Endothelial cell of umbilical vein (primary cell): ENCODE measurements at regions not wholly inside any gene's neighbourhood (a gene's known extent, or its start where the extent isn't known, plus 50 kb on each side); places are given as distances from the start of the nearest gene placed in this dataset.

Source experiments
- BruUV-seq: library from RNA; stranded (reverse); fragments of 400-500 nt; replicated peaks from 2 replicates; lab custom pipeline; 2021; lab: Mats Ljungman, UMichigan
- CTCF ChIA-PET: fragments of 300-600, 350-600 bp; sonication (Branson Sonifier 250); formaldehyde crosslinking; loops from one replicate; lab custom pipeline; 2021; ENCODE audit warnings: antibody characterized with exemption, inconsistent platforms; lab: Charles Lee
- POLR2A ChIA-PET: fragments of 300-600, 350-600 bp; sonication (Branson Sonifier 250); formaldehyde crosslinking; loops from one replicate; lab custom pipeline; 2021; ENCODE audit warnings: antibody characterized with exemption, inconsistent platforms; lab: Charles Lee
- DNase-seq: peaks from one replicate; pipeline ENCODE4 v3.0.0-alpha.2; 2011; ENCODE audit warnings: low read depth, low spot score
- FAIRE-seq: peaks from 2 replicates; lab custom pipeline; 2011; peaks lifted over from hg19 to GRCh38; lab: Jason Lieb, UNC
- H2AFZ ChIP-seq: 2 replicates; pipeline ENCODE4 v1.6.0; 2012; ENCODE audit warnings: low read depth, low read length, control low read depth, inconsistent platforms
- H3K27ac ChIP-seq: 2 replicates; pipeline ENCODE4 v1.5.1; 2011; ENCODE audit warnings: low read depth, mild to moderate bottlenecking, control low read depth, low read length, moderate library complexity; ENCODE audit not compliant: insufficient read depth
- H3K27me3 ChIP-seq, 2 experiments: 2 replicates each; pipeline versions ENCODE4 v1.6.0 to v1.6.1; 2011; ENCODE audit warnings: low read length in 2 of 2, mixed read lengths in 1 of 2; ENCODE audit not compliant: control insufficient read depth in 2 of 2, insufficient read depth in 2 of 2
- H3K36me3 ChIP-seq, 2 experiments: 2 replicates in 1 of 2; 3 replicates in 1 of 2; pipeline ENCODE4 v1.5.1; 2011; ENCODE audit warnings: low read length in 2 of 2, mild to moderate bottlenecking in 1 of 2, moderate library complexity in 1 of 2; ENCODE audit not compliant: control insufficient read depth in 2 of 2, insufficient read depth in 2 of 2; ENCODE audit errors: extremely low read depth in 1 of 2
- H3K4me1 ChIP-seq: 3 replicates; pipeline ENCODE4 v1.5.1; 2011; ENCODE audit warnings: mild to moderate bottlenecking, low read length; ENCODE audit not compliant: control insufficient read depth, insufficient read depth; ENCODE audit errors: extremely low read depth
- H3K4me2 ChIP-seq: 2 replicates; pipeline ENCODE4 v1.6.1; 2011; ENCODE audit warnings: low read length, control low read depth, mixed read lengths; ENCODE audit not compliant: insufficient read depth
- H3K4me3 ChIP-seq, 3 experiments: fragments of 200-600 bp in 1 of 3; sonication (generic), shearing (Covaris generic) in 1 of 3; replicated peaks in 1 of 3; 2 replicates each; pipeline ENCODE4 v1.5.1; 2011 to 2016; ENCODE audit warnings: control low read depth in 3 of 3, low read length in 3 of 3, mild to moderate bottlenecking in 2 of 3, inconsistent platforms in 1 of 3, low read depth in 1 of 3, moderate library complexity in 1 of 3; ENCODE audit not compliant: insufficient read depth in 1 of 3
- H3K79me2 ChIP-seq: 2 replicates; pipeline ENCODE4 v1.6.0; 2012; ENCODE audit warnings: low read length, inconsistent platforms; ENCODE audit not compliant: control insufficient read depth, insufficient read depth
- H3K9ac ChIP-seq: replicated peaks from 2 replicates; pipeline ENCODE3; 2011; ENCODE audit warnings: low read length, control low read depth; ENCODE audit not compliant: insufficient read depth; ENCODE audit errors: extremely low read depth
- H3K9me1 ChIP-seq: replicated peaks from 3 replicates; pipeline ENCODE4 v1.6.0; 2011; ENCODE audit warnings: mild to moderate bottlenecking, low read length; ENCODE audit not compliant: control insufficient read depth, insufficient read depth; ENCODE audit errors: extremely low read depth
- H3K9me3 ChIP-seq: replicated peaks from 2 replicates; pipeline ENCODE4 v1.5.1; 2012; ENCODE audit warnings: low read length, inconsistent platforms; ENCODE audit not compliant: control insufficient read depth, insufficient read depth
- H4K20me1 ChIP-seq: replicated peaks from 2 replicates; pipeline ENCODE3; 2011; ENCODE audit warnings: mild to moderate bottlenecking, low read length; ENCODE audit not compliant: control insufficient read depth, insufficient read depth; ENCODE audit errors: extremely low read depth
- EZH2 ChIP-seq: IDR thresholded peaks from 2 replicates; pipeline ENCODE4 v1.6.1; 2012; ENCODE audit warnings: borderline replicate concordance, low read depth, mild to moderate bottlenecking, moderate library complexity, low read length, inconsistent platforms; ENCODE audit not compliant: severe bottlenecking
- FOS ChIP-seq: IDR thresholded peaks from 2 replicates; pipeline ENCODE4 v1.6.1; 2011; ENCODE audit warnings: mild to moderate bottlenecking, low read length, moderate library complexity, borderline replicate concordance; ENCODE audit not compliant: insufficient read depth
- GATA2 ChIP-seq: IDR thresholded peaks from 2 replicates; pipeline ENCODE4 v1.7.0; 2011; ENCODE audit warnings: low read depth, mild to moderate bottlenecking, moderate library complexity, mixed read lengths, low read length; ENCODE audit not compliant: insufficient read length, insufficient read depth
- JUN ChIP-seq: IDR thresholded peaks from 2 replicates; pipeline ENCODE4 v1.6.1; 2011; ENCODE audit warnings: borderline replicate concordance, low read depth; ENCODE audit not compliant: insufficient read length, insufficient read depth
- MYC ChIP-seq: IDR thresholded peaks from one replicate; pipeline ENCODE4 v1.6.1; 2011; ENCODE audit warnings: mild to moderate bottlenecking, low read depth, low read length
- POLR2A ChIP-seq: IDR thresholded peaks from 2 replicates; pipeline ENCODE4 v1.6.1; 2012; ENCODE audit warnings: low read depth, mild to moderate bottlenecking, control low read depth, low read length
- POLR2AphosphoS5 ChIP-seq: IDR thresholded peaks from 2 replicates; pipeline ENCODE4 v1.6.1; 2012; ENCODE audit warnings: low read depth, mild to moderate bottlenecking, control low read depth, low read length, moderate library complexity; ENCODE audit not compliant: insufficient read depth
- dilution Hi-C: fragments of 300-500 bp; cut with MboI; formaldehyde crosslinking; loops from one replicate; pipeline ENCODE4 v1.15.0; 2019; ENCODE audit warnings: low sequenced_read_pairs; ENCODE audit not compliant: extremely low pct_ligation_motif_present
- intact Hi-C: fragments of 100-400 bp; cut with micrococcal nuclease; formaldehyde crosslinking; loops from one replicate; pipeline ENCODE4 v1.10.0; 2022
- TF ChIP-seq, protein P1 (sequence below), 2 donors: IDR thresholded peaks; 1 replicate in 1 of 2; 2 replicates in 1 of 2; pipeline ENCODE4 v1.5.1; 2011; ENCODE audit warnings: low read length in 2 of 2, mild to moderate bottlenecking in 2 of 2, moderate library complexity in 2 of 2, control low read depth in 1 of 2, inconsistent platforms in 1 of 2, low read depth in 1 of 2; ENCODE audit not compliant: insufficient read depth in 1 of 2; ENCODE audit errors: extremely low read depth in 1 of 2
- TF ChIP-seq, protein P2 (sequence below): IDR thresholded peaks from 2 replicates; pipeline ENCODE4 v1.6.1; 2011; ENCODE audit not compliant: insufficient read depth, insufficient read length

DNA sequence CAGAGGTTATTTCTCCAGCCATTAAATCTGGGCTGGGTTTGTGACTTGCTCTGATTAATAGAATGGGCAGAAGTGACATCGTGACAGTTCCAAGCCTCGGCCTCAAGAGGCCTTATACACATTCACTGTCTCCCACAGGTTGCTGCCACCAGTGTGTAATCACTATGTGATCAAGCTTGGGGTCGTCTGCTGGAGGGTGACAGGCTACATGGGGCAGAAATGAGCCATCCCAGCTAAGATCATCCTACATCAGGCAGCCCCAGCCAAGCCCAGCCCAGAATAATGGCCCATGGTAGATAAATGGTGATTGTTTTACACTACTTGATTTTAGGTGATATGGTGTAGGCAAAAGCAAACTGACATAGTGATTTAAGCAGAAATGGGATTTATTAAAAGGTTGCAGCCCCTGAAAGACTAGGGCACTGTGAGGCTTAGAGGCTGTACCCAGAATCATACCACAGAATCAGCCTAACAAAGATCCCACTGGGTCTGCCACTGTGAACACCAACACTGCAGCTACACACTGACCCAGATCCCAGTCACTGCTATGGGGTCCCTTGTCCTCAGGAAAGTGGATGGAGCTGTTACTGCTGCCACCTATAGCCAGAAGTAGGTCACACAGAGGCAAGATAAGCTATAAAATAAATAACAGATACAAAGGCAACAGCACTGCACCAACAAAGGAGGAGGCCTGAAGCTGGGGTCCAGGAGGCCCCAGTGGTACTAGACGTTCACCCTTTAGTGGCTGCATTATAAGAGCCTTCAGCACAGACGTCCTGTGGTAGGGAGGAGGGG lies 159.6 kb upstream of the RBPJ start:
- H3K9me3 ChIP-seq = no peaks in the 10 kb centered on the region
- H3K4me1 ChIP-seq = no peaks in the 10 kb centered on the region
- no peaks in the 10 kb centered on the region for H4K20me1 ChIP-seq
- no peaks in the 10 kb centered on the region for H3K9me1 ChIP-seq
- intact Hi-C loops = no loop called here
- dilution Hi-C loops = no loop called here
- no TSS peak for BruUV-seq
- H3K27me3 ChIP-seq = no peaks in the 10 kb centered on the region
- TF ChIP-seq POLR2AphosphoS5 (no peak), EZH2 (no peak), FOS (no peak), GATA2 (no peak), POLR2A (no peak), MYC (no peak), JUN (no peak)
- TF ChIP-seq, protein P1, sequence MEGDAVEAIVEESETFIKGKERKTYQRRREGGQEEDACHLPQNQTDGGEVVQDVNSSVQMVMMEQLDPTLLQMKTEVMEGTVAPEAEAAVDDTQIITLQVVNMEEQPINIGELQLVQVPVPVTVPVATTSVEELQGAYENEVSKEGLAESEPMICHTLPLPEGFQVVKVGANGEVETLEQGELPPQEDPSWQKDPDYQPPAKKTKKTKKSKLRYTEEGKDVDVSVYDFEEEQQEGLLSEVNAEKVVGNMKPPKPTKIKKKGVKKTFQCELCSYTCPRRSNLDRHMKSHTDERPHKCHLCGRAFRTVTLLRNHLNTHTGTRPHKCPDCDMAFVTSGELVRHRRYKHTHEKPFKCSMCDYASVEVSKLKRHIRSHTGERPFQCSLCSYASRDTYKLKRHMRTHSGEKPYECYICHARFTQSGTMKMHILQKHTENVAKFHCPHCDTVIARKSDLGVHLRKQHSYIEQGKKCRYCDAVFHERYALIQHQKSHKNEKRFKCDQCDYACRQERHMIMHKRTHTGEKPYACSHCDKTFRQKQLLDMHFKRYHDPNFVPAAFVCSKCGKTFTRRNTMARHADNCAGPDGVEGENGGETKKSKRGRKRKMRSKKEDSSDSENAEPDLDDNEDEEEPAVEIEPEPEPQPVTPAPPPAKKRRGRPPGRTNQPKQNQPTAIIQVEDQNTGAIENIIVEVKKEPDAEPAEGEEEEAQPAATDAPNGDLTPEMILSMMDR (IDR thresholded peaks at IDR 0.05; ENCODE audit: extremely low read depth in 1 of 2, insufficient read depth in 1 of 2, low read depth in 1 of 2, low read length in 2 of 2) = no peak
- TF ChIP-seq, protein P2, sequence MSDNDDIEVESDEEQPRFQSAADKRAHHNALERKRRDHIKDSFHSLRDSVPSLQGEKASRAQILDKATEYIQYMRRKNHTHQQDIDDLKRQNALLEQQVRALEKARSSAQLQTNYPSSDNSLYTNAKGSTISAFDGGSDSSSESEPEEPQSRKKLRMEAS = no peak
- CTCF ChIA-PET = interaction anchor here (0.9 kb wide), 1 partner anchor 158 kb away, joined by 3 read pairs; no protein-coding TSS in a partner anchor
- no peaks in the 10 kb centered on the region for H3K36me3 ChIP-seq
- POLR2A ChIA-PET = no interaction called here
- H3K9ac ChIP-seq = no peak overlapping the region
- no peak overlapping the region for H2AFZ ChIP-seq
- no peak overlapping the region for H3K4me2 ChIP-seq
- no peak overlapping the region for H3K4me3 ChIP-seq
- no peak overlapping the region for H3K27ac ChIP-seq
- DNase-seq = no peak
- H3K79me2 ChIP-seq = no peaks in the 10 kb centered on the region
- FAIRE-seq = no peak
